HG03066 (cell line): ENCODE measurements at regions not wholly inside any gene's neighbourhood (a gene's known extent, or its start where the extent isn't known, plus 50 kb on each side); places are given as distances from the start of the nearest gene placed in this dataset.
"Not testable (repeated sequence)": the region's sequence is repeated elsewhere in the genome, so short reads cannot be mapped to it uniquely, and the experiment has no call there.

Experiments used
- ATAC-seq: cut with Tn5 transposase; IDR thresholded peaks from one replicate; pipeline ENCODE4 v1.9.1; 2021; ENCODE audit warnings: low read depth; ENCODE audit not compliant: unreplicated experiment

DNA sequence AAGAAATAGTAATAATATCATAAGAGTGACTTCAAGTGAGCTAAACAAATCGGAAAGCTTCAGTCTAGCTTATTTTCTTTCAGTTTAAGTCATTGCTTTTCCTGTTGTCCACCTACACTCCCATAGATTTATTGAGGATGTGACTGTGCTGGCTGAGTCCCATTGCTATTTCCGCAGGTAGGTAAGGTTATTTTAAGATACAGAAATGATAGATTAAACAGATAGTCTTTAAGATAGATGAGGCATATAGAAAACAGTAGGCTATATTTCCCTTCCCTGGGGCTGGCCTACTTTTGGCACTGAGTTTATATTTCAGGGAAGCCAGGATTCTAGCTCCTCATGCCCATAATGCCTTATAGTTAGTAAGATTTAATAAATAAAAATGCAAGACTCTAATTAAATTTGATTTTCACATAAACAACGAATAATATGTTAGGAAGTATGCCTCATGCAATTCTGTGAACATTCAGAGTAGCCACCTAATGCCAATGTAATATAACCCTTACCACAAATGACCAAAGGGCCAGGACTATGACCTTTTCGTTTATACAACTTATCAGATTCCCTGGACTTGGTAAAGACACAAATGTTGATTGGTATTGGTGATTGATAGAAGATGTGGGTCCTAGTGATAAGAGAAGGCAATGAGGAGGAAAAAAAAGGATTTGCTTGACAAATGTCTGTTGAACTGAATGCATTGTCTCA, 1079.3 kb downstream of the EPHA7 start:
- ATAC-seq = no peak

DNA sequence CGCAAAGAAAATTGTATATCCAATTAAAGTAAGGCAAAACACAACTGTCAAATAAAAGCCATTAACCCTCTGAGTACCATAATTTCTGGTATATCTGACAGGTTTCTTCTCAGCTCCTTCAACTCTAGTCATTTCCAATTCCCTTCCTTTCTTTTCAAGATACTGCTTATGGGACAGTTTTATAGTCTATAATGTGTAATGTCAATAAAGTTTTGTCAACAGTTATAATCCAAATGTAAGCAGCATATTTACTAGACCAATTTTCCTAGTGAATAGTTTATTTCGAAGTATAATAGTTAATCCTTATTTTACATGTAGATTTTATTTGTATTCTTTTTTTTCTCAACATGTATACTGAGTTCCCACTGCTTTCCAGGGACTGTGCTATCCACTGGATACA, 1081.8 kb downstream of the EPHA7 start:
- ATAC-seq = no peak

DNA sequence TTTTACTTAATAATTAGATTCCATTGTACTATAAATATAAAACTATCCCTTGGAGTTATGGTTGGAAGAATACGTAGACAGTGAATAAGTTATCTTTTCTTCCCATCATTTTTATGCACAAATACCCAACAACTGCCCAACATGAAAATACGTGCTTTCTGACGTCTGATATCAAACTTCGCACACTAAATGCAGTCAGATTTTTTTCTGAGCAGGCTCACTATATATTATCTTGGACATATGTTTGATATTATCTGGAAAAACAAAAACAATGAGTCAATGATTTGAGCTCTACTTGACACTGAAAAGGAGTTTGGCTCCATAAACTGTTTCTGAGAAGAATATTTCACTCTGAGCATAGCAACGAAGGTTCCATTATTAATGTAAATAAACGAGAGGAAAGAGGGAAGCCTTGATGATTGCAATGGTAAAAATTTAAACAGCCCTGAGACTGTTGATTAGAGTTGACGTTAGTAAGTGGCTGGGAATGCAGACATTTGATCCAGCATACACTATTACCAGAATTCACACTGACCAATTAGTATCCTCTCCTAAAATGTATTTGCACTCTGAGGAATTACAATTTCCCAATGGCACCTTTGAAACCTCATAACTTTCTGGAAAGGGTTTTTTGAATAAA, 1090.0 kb downstream of the EPHA7 start:
- ATAC-seq = no peak

DNA sequence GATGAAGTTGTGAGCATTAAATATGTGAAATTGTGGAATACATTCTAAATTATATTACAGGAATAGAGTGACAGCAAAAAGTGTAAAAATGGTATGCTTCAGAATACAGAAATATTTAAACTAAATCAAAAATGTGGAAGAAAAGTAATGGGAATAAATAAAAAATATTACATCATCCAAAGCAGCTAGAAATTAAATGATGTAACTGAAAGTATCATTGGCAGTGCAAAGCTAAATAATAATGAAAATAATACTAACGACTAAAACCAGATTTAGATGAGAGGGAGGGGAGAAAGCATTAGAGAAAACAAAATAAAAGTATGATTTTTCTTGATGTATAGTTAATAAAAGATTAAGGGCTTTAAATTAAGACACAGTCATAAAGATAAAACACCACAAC, 1104.0 kb downstream of the EPHA7 start:
- no peak for ATAC-seq

DNA sequence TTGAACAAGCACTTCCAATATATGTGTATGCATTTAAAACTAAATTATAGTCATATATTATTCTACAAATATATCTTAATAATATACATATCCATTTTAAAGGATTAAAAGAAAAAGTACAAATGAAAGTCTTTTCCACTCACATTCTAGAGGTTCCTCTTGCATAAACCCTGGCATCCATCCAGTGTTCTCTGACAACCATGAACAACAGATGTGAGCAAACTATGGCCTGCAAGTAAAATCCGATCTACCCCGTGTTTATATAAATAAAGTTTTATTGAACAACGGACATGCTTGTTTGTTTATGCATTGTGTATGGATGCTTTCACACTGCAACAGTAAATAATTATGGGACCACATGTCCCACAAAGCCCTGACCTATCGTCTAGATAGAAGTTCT, 1122.3 kb downstream of the EPHA7 start:
- no peak for ATAC-seq

DNA sequence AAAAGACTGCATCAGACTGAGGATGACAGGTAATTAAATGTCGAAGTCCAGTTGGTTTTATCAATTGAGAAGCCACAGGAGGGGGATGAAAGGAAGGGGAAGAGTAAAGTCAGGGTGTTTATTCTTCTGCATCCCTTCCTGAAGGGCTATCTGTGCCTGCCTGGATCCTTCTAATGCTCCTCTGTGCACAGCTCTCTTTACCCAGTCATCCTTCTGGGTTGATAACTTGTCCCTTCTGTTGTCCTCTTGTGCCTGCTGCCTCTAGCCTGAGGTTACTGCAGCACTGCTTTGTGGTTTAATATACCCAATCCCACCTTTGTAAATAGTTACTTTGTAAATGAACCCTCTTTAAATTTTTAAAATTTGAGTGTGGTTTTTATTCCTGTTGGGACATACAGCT, 1127.3 kb downstream of the EPHA7 start:
- no peak for ATAC-seq

DNA sequence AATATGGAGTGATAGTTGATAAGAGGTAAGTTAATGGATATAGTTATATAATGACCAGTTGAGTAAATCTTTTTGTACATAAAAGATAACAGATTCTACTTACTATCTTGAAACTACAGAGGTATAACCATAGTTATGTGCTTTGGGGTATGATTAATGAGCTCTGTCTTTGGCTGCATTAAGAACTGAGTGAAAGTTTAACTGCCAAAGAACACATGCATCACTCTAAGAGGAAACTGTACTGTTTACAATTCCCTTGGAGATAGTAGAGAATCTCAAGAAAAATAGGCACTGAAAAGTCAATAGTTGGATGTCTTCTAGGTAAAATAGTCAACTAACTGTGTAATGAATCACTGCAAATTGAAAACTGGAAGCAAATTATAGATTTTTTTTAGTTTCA, 1129.5 kb downstream of the EPHA7 start:
- no peak for ATAC-seq

DNA sequence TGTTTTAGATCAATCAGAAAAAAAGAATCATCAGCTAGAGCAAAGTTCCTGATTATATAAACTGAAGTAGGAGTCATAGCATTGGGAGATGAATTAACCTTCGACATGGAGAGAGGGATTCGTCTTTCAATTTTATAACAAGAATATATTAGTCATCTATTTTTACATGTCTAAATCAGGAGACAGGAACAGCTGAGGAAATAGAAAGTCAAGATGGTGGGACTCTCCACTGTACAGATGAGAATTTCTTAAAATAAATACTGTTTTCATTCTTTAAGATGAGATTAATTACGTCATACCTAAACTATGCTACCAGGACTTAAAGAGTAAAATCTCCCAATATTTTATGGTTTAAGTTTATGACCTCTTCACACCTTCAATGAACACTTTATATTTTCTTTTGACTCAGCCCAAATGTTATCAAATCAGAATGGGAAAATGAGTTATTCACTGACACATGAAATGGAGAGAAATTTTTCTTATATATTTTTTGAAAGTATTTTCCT, 1137.7 kb downstream of the EPHA7 start:
- ATAC-seq = no peak

DNA sequence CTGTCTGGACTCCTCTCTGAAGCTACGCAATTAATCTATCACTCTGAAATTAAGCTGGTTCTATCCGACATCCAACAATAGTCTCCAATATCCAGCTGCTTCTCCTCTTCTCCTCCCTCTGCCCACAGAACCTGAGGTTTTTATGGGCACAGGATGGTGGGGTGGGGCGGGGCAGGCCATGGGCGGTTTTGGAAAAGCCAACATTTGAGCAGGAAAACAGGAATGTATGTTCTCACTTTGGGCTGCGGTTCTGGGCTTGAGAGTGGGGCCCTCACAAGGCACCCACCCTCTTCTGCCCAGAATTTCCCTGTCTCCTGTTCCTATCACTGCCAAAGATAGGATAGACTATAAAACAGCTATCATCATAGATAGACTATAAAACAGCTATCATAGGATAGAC, 1144.2 kb downstream of the EPHA7 start:
- ATAC-seq = no peak

DNA sequence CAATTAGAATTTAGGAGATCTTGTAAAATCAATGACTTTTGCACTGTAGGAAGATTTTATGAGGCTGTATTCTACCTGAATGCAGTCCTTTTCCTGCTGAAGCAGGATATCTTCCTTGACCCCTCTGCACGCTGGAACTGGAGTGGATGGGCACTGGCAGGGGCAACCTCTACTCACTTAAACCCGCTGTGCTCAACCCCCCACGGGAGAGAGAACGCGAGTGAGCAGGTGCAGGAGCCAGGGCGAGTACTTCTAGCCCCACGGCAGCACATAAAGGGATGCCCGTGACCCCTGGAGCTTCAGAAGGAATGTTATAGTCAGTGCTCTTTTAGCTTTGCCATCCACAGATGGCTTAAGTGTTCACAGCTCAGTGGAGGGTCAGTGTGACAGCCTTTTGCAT, 1144.8 kb downstream of the EPHA7 start:
- ATAC-seq = no peak

DNA sequence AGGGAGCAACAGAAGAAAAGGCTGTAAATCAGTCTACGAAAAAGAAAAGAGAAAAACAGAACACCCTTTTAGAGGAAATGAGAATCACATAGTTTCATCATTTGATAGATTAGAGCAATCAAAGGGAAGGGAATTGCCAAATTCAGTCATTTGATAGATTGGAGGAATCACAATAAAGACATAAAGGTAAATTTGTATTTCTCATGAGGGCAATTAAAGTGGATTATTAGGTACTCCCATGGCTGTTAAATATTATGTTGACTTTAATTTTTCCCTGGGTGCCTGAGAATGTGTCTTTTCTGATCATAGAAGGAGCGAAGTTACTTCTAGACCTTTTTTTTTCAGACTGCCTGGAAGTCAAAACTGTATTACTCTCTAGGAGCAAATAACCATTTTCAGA, 1145.7 kb downstream of the EPHA7 start:
- ATAC-seq = no peak

DNA sequence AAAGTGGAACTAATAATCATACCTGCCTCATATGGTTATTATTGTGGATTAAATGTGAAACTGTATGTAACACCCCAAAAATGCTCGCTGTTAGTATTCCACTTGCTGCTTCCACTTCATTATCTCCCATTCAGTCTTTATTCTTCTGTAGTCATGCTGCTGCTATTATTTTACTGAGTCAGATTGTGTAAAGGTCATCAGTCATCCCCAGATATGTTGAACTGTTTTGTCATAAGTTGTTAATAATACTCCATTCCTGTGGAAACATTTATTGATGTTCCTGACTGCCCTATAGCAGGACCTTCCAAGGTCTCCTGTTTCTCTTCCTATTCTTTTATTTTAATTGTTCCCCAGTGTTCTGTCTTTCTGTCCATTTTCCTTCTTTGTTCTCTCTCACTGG, 1148.3 kb downstream of the EPHA7 start:
- no peak for ATAC-seq

DNA sequence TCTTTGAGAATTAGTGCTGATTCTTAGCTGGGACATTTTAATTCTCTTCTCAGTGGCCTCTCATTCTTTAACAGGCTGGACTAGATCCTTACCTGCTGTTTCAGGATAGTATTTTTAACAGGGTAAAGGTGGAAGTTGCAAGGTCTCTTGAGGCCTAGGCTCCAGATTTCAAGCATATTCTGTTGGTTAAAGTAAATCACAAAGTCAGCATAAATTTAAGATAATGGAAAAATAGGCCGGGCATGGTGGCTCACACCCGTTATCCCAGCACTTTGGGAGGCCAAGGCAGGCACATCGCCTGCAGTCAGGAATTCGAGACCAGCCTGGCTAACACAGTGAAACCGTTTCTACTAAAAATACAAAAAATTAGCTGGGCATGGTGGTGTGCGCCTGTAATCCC, 1149.0 kb downstream of the EPHA7 start:
- no peak for ATAC-seq

DNA sequence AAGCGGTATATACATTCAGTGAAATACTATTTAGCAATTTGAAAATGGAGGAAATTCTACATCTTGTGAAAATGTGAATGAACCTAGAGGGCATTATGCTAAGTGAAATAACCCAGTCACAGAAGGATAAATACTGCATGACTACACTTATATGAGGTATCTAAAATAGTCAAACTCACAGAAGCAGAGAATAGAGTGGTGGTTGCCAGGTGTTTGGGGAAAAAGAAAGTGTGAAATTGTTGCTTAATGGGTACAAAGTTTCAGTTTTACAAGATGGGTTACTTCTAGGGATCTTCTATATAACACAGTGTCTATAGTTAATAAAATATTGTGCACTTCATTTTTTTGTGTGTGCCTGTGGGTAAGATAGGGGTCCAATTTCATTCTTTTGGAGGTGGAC, 1152.0 kb downstream of the EPHA7 start:
- no peak for ATAC-seq

DNA sequence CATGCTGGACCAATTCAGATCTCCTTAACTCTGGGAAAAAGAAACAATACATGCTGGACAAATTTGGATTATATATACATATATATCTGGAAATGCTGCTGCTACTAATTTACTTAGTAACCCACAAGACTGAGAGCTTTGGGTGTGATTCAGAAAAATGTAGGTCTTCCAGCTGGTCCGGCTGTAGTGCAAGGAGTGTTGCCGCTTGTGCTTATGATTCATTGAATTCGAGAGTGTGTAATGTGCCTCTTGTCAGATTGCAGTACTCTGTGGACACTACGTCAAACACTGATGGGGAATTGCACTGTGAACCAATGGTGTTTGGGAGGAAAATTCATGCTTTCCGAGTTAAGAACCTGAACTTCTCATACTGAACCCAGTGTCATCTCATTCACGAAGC, 1155.5 kb downstream of the EPHA7 start:
- no peak for ATAC-seq

DNA sequence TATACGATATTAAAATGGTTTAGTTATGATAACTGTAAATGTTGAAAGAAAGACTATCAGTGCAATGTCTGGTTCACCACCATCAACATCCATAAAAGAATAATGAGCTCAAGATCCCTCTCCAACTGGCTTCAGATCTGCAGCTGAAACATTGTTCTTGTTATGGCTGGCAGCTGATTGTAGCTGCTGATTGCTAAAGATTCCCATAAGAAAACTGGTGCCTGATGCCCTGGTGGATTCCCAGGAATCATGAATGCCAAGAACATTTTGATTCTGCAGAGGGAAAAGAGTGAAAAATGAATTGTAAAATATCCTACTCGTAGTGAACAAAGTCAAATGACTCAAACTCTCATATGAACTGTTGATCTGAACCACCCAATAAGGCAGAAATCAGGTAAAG, 1160.2 kb downstream of the EPHA7 start:
- no peak for ATAC-seq

DNA sequence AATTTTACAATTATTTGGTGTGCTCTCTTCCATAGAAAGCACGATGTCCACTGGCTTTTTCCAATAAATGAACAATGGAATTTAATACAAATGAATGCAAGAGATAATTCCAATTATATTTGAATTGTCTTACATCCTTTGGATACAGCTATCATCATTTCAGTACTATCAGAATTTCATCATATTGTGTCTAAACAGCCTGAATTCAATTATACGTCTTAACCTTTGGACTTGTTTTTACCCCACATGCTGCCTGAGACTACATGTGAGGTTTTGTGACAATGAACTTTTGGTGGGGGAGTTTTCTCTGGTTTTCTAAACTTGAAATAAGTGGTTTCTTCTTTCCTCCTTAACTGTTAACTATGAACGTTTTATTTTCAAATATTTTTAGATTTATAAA, 1176.0 kb downstream of the EPHA7 start:
- no peak for ATAC-seq

DNA sequence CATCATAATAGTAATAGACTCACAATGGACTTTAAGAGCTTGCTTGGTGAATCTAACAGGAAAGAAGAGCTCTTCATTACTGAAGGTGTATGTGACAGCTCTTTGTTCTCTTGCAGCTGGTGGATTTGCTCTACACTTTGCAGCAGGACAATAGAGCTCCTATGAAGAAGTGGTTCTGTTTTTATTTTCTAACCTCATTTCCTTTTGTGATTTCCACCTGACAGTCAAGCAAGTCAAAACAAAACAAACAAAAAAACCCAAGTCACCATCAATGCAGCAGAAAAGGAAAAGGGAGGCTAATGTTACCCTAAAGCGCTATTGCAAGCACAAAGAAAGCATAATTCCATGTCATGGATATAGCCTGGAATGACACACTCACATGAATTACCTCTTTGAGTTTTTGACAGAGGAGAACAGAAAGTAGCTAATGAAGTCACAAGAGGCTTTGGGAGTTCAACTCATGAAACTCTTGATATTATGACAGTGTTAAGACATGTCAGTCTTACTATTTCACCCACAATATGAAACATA, 1188.1 kb downstream of the EPHA7 start:
- no peak for ATAC-seq

DNA sequence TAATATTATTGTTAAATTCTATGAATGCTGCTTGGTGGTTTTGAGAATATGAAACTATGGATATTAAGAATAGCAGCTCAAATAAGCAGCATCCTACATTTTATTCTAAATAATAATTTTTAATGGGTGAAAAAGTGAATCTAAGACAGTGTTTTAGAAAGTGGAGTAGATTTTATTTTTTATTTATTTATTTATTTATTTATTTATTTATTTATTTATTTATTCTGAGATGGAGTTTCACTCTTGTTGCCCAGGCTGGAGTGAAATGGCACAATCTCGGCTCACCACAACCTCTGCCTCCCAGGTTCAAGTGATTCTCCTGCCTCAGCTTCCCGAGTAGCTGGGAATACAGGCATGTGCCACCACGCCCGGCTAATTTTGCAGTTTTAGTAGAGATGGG, 1199.4 kb downstream of the EPHA7 start:
- ATAC-seq = not testable (repeated sequence)

DNA sequence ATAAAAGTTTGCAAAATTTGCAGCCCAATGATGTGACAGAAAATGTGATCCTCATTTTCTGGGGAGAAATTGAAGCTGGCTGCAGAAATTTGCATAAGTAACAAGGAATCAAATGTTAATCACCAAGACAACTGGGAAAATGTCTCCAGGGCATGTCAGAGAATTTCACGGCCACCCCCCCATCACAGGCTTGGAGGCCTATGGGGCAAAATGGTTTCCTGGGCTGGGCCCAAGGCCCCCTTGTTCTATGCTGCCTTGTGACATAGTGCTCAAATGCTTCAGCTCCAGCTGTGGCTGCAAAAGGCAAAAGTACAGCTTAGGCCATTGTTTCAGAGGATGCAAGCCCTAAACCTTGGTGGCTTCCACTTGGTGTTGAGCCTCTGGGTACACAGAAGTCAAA, 1202.6 kb downstream of the EPHA7 start:
- no peak for ATAC-seq

DNA sequence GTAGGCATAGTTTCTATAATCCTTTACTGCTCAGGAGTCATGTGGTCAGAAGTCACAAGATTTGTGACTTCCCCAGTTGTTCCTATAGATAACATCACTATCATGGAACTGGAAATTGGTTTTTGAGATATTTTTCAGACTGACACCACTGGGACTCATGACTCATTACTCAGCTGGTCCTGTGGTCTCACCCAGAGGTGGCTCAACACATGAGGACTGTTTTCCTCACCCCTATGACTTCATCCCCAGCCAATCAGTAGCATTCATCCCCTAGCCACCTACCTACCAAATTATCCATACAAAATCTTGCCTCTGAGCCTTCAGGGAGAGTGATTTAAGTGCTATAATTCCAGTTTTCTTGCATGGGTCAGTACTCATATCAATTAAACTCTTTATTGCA, 1217.7 kb downstream of the EPHA7 start:
- no peak for ATAC-seq

DNA sequence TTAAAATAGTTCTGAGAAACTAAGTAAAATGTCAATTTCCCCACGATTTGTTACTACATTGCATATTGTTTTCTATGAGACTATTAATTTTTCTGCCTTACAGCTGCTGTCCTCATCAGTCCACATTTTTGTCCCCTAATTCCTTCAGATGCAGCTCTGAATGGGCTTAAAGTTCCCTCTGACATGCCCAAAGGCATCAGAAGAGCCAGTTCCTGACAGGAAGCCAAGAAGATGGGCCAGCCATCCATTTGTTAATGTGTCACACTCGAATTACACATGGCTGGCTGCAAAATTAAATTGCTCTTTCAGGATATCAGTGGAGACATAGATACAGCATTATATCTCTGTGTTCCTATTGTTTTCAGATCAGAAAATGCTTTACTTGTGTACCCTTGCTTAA, 1223.0 kb downstream of the EPHA7 start:
- ATAC-seq = no peak
